ENCODE measurements at regions not wholly inside any gene's neighbourhood (a gene's known extent, or its start where the extent isn't known, plus 50 kb on each side); places are given as distances from the start of the nearest gene placed in this dataset.

- TF ChIP-seq CTCF (IDR thresholded peaks at IDR 0.05; ENCODE audit: insufficient read depth, low read length), result no peak
- H3K4me3 ChIP-seq (ENCODE audit: low read depth, low read length), result no peak overlapping the region
- DNase-seq (ENCODE audit: low read depth), result no peak
These were observed 117.3 kb downstream of the UCHL5 start for GRCh38 chr1:192941722-192942411.

- no peak overlapping the region for H3K4me3 ChIP-seq (ENCODE audit: low read depth, low read length)
- peak; percentile 48 for DNase-seq (ENCODE audit: low read depth)
- no peak for TF ChIP-seq CTCF (IDR thresholded peaks at IDR 0.05; ENCODE audit: insufficient read depth, low read length)
These were observed 116.1 kb downstream of the UCHL5 start for GRCh38 chr1:192943108-192943507.

- DNase-seq (ENCODE audit: low read depth), result no peak
- H3K4me3 ChIP-seq (ENCODE audit: low read depth, low read length), result no peak overlapping the region
- no peak for TF ChIP-seq CTCF (IDR thresholded peaks at IDR 0.05; ENCODE audit: insufficient read depth, low read length)
These were observed 115.6 kb downstream of the UCHL5 start for GRCh38 chr1:192943522-192943921.

GRCh38 chr1:192945390-192946130 is 113.6 kb downstream of the UCHL5 start:
- no peak overlapping the region for H3K4me3 ChIP-seq (ENCODE audit: low read depth, low read length)
- TF ChIP-seq CTCF (IDR thresholded peaks at IDR 0.05; ENCODE audit: insufficient read depth, low read length), result no peak
- DNase-seq (ENCODE audit: low read depth), result no peak

- no peak for DNase-seq (ENCODE audit: low read depth)
- no peak overlapping the region for H3K4me3 ChIP-seq (ENCODE audit: low read depth, low read length)
- no peak for TF ChIP-seq CTCF (IDR thresholded peaks at IDR 0.05; ENCODE audit: insufficient read depth, low read length)
These were observed 109.4 kb downstream of the UCHL5 start for GRCh38 chr1:192949783-192950182.

GRCh38 chr1:192950926-192951325 is 108.2 kb downstream of the UCHL5 start:
- H3K4me3 ChIP-seq (ENCODE audit: low read depth, low read length), result no peak overlapping the region
- no peak for DNase-seq (ENCODE audit: low read depth)
- no peak for TF ChIP-seq CTCF (IDR thresholded peaks at IDR 0.05; ENCODE audit: insufficient read depth, low read length)
